HG02798 (cell line): ENCODE measurements at regions not wholly inside any gene's neighbourhood (a gene's known extent, or its start where the extent isn't known, plus 50 kb on each side); places are given as distances from the start of the nearest gene placed in this dataset.

Experiments
- ATAC-seq: cut with Tn5 transposase; IDR thresholded peaks from one replicate; pipeline ENCODE4 v1.9.1; 2021; ENCODE audit warnings: mild to moderate bottlenecking; ENCODE audit not compliant: unreplicated experiment, poor library complexity

DNA sequence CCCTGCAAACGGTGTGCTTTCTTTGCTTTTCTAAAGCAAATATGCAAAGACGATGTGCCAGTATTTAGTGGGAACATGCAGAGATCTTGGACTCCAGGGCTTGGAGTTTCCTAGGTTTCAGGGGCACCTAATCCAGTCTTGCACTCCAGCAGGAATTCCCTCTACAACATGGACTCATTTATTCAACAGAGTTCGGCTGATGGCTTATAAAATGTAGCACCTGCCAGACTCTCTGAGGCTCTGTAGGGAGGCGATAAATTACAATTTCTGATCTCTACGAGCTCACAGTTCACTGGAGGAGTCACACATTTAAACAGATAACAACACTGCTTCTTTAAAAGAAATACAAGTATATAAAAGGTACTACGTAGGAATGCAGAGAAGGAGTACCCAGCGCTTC is 143.7 kb downstream of the FGF9 start:
- no peak for ATAC-seq

DNA sequence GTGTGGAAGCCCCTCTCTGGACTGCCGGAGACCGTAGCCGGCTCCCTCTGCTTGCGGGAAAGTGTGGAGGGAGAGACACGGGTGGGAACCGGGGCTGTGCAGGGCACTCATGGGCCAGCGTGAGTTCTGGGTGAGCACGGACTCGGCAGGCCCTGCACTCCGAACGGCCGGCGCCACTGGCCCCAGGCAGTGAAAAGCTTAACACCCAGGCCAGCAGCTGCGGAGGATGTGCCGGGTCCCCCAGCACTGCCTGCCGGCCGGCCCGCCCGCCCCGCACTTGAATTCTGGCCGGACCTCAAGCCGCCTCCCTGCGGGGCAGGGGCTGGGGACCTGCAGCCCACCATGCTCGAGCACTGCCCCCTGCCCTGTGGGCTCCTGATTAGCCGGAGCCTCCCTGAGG is 147.0 kb downstream of the FGF9 start:
- no peak for ATAC-seq

DNA sequence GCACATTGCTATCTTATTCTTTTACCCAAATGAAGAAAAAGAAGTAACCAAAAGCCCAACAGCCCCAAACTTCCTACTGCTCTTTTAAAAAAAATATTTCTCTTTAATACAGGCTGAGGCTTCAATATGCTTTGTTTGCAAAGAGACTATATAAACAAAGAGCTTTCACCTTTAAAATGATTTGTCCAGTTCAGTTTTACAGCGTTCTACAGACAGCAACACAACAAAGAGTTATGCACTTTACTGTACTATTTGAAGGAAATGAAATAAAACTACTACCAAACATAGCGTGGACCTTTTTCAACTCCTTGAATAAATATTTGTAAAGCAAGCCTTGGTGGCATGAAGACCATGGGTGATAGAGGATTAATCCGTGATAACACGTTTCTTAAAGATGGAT is 151.2 kb downstream of the FGF9 start:
- no peak for ATAC-seq

DNA sequence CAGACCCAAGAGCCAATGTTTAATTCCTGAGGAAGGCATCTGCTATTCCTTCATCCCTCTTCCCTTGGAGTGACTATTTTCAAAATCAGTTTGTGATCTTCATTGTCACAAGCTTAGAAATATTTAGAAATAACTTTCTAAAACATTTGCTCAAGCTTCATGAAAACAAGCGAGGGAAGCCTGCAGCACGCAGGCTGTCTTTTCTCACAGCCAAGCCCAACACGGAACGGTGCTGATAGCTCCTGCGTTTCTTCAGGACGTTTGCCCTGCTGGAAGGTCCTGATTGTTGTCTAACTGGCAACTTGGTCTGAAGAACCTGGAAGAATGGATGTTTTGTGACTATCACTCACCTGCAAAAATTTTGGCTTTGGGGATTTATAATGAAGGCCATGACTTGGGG is 152.5 kb downstream of the FGF9 start:
- no peak for ATAC-seq

DNA sequence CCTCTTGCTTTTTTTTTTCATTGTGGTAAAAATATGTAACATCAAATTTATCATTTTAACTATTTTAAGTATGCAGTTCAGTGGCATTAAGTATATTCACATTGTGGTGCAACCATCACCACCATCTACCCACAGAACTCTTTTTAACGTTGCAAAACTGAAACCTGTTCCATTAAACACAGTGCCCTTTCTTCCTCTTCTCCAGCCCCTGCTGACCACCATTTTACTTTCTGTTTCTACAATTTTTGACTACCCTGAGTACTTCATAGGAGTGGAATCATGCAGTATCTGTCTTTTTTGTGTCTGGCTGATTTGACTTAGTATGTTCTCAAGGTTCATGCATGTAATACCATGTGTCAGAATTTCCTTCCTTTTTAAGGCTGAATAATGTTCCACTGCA is 153.1 kb downstream of the FGF9 start:
- no peak for ATAC-seq

DNA sequence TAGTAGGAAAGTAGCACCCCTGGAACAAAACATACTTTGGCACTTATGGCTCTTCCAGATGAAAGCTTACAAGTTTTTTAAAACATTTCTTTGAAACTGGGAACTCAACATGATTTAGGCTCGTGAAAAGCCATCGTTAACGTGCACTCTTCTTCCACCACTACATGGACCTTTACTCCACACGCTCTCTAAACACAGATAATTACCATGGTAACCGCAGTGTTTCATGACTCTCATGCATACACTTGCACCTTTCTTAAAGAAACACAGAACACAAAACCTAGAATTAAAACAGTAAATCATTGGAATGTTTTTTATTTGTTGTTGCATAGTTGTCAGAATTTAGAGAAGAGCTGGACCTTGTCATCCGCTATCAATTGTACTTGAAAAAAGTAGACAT is 154.3 kb downstream of the FGF9 start:
- ATAC-seq = no peak

DNA sequence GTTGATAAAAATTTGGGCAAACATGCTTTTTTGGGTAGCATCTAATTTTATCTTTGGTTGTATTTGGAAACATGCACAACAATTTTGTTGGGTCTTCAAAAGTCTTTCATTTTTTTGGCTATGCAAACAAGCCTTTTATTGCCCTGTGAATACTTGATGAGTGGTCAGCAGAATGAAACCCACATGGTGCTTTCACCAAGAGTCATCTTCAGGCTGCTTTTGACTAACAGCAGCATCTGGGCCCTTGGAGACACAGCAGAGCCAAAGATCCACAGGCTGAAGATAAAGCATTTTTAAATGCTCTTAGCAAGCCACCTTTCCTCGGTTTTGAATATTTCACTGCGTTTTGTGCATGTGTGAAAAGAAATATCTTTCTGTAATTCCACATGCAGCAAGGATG is 154.9 kb downstream of the FGF9 start:
- no peak for ATAC-seq

DNA sequence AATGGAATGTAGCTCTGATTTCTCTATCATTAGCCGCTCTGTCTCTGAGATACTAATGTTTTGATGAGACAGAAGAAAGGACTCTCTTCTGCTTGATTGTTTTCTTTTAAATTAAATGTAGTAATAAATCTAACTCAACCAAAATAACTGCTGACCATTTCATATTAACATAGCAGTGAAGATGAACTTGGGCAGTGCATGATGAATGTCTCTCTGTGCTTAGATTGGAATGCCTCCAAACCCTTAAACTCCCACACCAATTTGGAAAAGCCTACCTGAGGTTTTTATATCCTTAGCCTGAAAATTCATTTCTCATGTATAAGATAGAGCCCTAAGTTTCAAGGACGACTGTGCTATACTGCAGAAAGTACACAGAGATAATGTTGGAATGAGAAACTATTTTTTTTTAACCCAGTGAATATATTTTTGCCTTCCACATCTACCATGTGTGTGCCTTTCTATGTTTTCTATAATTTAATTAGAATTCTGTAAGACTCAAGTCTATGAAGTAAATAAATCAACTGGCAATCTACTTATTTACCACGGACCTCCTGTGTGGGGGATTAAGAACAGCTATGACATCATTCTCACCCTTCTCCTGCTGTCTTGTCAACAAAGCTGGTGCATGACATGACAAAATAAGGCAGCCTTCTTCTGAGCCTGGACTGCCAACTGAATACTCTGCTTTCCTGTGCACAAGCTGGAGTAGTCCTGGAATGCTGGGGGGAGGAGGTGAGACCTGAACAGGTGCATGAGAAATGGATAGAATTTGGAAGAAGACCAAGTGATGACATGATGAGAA is 155.5 kb downstream of the FGF9 start:
- no peak for ATAC-seq

DNA sequence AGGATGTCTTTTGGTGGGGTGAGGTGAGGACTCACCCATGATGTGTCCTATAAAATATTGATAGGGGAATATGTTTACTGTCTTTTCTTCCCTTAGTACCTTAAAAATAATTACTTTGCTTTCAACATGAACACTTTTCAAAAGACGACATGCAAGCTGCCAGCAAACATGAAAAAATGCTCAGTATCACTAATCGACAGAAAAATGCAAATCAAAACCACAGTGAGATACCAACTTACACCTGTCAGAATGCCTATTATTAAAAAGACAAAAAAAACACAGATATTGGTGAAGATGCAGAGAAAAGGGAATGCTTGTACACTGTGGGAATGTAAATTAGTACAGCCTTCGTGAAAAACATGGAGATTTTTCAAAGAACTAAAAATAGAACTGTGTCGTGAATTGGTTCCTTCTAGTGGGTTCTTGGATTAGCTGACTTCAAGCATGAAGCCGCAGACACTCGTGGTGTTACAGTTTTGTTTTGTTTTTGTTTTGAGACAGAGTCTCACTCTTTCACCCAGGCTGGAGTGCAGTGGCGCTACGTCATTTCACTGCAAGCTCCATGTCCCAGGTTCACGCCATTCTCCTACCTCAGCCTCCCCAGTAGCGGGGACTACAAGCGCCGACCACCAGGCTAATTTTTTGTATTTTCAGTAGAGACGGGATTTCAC is 160.9 kb downstream of the FGF9 start:
- no peak for ATAC-seq

DNA sequence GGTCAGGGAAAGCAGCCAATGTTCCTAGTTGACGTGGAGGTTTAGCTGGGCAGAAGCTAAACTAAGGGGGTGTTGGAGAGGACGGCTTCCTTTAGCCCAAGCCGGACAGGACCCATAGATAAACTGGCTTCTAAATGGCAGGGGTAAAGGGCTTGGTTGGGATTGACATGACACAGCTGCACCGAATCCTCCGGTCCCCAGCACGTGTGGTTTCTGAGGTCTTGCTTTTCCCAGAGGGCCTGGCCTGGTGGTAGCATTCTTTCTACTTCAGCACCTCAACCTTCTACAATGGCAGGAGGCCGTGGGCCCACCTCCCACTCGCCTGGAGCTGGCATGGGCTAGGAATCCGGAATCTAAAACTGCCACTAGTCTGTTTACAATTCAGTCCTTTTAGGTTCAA is 163.0 kb downstream of the FGF9 start:
- ATAC-seq = no peak

DNA sequence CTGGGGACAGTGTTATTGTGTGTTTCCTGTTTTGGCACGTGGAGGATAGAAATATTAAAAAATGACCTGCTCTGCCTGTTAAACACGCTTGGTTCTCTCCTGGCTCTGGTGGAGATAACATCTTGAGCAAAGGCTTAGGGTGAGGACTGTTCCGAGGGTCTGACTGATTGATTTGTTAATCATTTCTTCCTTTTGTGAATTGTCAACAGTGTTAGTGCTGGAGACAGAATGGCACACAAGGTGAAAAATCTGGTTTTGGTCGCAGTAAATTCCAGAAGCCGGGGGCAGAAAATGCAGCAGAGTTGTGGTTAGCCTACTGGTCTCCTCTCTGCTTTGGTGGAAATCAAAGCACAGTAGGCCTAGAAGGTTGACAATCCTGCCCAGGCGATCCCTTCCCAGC is 163.6 kb downstream of the FGF9 start:
- no peak for ATAC-seq

DNA sequence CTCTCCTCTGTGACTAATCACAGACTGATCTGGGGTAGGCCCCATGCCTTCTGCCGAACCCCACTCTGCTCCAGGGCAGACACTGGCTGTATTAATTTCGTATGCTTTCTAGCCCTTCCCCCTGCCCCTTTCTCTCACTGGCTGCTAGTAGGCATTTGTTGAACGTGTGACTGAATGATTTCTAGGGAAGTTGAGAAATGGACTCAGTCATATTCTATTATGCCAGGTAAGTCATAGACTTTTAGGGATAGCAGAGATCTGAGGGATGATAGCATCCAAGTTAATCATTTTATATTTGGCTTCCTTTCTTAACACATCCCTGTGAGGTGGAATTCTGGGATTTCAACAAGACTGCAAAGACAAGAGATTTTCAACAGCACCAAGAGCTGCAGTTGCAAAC is 166.4 kb downstream of the FGF9 start:
- ATAC-seq = no peak

DNA sequence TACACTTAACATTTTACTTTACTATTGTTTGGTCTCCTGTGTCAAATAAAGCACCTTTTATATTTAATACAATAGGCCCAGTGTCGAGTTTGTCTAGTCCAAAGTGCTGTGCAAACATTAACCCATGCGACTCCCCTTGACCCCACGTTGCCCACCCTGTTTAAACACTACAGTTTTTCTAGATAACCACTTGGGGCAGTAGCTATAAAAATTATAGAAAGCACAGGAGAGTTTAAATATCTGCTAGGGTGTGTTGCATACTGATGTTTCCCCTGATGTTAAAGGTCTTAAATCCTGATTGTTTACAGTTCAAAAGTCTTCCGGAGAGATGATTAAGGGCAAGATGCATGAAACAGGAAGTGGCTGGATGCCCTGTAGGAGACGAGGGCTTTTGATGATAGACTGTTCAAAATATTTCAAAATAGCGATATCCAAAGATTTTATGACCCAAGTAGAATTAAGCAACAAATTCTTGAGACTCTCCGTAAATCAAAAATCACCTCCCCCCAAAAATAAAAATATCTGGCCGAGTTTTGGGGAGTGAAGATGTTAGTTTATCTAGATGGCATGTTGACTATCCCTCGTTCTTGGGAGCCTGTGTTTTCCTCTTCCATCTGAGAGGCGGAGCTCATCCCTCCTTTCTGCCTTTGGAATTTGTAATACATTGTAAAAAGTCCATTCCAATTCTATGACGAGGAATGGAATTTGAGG is 167.1 kb downstream of the FGF9 start:
- no peak for ATAC-seq

DNA sequence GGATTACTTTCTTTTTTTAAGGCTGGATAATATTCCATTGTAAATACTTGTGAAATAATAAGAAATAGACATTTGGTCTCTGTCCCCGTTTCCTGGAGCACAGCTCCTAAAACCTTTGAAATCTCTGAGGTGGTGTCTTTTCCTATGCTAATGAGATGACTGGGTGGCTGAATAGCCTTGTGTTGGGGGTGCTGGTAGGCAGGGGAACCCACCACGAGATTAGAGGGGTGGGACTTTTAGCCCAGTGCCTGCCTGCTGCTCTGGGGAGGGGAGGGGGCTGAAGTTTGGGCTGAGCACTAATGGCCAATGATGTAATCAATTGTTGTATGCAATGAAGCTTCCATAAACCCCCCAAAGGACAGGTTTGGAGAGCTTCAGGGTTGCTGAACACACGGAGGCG is 175.7 kb downstream of the FGF9 start:
- no peak for ATAC-seq

DNA sequence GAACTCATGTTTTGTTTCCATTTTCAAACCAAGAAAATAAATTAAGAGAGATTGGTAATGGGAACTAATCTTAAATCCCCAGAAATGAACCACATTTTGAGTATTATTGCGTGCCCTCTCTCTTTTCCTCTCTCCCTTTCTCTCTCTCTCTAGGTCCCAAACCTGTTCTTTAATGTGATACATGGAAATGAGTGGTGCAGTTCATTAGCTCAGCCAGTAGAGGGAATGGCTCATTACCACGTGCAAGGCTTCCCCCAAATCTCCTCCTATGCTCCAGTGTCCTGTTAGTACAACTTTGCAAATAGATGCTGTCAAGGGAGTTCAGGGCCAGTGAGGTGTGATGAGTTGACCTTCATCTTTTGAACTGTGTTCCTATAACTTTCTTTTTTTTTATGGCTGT is 178.4 kb downstream of the FGF9 start:
- peak; percentile 92 for ATAC-seq

DNA sequence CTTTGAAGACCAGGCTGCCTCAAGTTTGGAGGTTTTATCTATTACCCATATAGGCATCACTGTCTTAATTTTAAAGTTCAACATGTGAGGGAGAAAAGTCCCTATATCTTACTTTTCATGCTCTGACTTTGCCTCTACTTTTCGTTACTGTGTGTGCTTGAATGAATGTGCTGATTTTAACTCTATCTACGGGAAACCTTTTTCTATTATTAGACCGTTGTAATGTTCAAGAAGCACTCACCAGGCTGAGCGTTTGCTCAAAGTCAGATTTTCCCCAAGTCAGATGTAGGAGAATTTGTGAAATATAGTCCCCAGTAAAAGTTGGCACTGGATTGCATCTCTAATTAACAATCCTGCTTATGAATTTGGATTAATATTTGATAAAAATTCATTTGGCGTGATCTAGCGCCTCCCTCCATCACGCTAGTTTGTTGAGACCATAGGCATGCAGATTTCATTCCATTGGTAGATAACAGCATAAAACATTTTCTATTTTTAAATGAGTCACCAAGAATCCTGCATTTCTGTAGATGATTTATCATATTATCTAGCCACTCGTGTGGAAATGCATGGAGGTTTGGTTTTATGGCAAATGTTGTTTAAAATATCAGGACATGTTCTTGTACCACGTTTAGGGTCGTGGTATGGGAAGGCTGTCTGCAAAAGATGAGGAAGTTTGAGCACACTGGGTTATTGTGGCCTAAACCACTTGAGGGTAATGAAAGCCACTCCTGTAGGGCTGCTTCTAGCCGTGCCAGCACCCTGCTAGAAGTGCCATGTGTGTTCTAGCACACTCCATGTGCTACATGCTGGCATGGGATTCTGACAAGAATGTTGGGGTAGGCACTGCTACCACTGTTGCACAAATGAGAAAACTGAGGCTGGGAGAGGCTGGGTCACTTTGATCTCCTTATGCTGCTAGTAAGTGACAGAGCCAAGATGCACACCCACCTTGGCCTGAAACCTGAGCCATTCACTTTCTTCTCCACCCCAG is 179.4 kb downstream of the FGF9 start:
- ATAC-seq = no peak

DNA sequence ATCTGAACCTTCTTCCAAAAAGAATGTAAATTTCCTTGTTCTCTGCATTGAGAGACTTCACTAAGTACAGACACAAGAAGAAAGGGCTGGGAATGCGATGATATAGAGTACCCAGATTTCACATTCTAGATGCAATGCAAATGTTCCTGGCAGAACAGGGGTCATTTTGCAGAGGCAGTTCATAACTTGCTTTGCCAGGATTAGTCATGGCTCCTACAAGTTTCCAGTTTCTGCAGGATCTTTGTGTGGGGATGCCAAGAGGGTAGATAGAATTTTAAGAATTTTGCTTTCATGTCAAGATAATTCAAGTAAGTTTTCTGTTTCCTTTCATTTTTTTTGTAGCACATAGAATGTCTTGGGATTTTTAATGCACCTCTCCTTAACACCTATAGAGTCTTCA is 181.2 kb downstream of the FGF9 start:
- no peak for ATAC-seq

DNA sequence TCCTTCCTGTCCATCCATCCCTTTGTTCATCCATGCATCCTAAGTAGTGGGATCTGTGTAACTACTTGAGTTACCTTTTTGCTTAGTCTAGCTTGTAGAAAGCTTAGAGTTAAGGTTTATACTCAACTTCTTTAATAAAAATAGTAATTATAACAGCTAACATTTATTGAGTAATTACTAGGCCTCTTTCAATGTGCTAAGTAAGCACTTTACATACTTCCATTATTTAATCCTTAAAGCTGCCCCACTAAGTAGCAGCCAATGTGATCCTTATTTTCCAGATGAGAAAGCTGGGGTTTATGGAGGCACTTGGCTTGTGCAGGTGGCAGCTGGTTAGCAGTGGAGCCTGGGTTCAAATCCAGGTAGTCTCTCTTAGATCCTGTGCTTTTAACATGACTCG is 182.9 kb downstream of the FGF9 start:
- no peak for ATAC-seq

DNA sequence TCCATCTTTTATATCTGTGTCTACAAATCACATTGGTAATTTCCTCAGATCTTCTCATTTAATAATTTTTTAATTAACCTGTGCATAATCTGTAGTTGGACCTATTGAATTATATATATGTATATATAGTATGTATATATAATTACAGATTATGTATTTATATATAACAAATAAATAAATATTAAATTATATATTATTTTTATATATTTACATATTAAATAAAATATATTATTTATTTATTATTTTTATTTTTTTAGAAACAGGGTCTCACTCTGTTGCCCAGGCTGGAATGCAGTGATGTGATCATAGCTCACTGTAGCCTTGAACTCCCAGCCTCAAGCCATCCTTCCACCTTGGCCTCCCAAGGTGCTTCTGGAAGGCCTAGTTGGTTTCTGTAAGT is 197.9 kb downstream of the FGF9 start:
- ATAC-seq = no peak

DNA sequence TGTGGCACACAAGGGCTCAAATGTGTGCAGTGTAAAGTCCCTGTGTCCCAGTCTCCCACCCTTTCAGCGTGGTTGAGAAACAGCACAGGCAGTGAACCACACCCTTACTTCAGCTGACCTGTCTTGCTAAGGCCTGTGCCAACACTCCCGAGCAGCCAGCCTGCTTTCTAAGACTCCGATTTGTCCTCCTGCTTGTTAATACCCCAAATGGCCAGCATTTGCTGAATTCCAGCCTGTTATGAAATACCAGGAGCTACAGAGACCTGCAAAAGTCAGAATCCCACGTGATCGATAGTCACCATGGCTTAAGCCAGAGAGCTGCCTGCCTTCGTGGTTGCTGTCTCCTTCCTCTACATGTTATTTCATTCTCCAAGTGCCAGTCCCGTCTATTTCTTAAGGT is 200.5 kb downstream of the FGF9 start:
- no peak for ATAC-seq
